GM18511 (cell line): ENCODE measurements at regions not wholly inside any gene's neighbourhood (a gene's known extent, or its start where the extent isn't known, plus 50 kb on each side); places are given as distances from the start of the nearest gene placed in this dataset.

Experiments used
- ATAC-seq: cut with Tn5 transposase; IDR thresholded peaks from one replicate; pipeline ENCODE4 v1.9.1; 2021; ENCODE audit warnings: mild to moderate bottlenecking, moderate library complexity; ENCODE audit not compliant: unreplicated experiment

DNA sequence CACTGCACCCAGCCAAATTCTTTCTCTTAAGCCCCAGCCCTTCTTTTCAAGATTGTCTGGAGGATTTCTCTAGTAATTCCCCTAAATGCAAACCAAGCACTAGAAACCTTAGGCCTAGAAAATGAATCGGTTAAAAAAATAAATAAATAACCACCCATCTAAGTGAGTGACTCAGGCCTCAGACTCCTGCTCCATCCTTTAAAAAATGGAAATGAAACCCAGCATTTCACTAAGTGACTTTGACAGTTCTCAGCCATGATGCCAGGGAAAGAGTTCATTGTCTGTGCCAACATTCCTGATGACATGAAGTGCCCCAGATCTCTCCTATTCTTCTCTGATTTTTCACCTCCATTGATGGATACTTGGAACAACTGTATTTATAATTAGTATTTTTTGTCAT, 415.2 kb upstream of the DAB1 start:
- no peak for ATAC-seq

- ATAC-seq, result no peak
Observed at GRCh38 chr1:57835620-57836019, 411.8 kb upstream of the DAB1 start.

DNA sequence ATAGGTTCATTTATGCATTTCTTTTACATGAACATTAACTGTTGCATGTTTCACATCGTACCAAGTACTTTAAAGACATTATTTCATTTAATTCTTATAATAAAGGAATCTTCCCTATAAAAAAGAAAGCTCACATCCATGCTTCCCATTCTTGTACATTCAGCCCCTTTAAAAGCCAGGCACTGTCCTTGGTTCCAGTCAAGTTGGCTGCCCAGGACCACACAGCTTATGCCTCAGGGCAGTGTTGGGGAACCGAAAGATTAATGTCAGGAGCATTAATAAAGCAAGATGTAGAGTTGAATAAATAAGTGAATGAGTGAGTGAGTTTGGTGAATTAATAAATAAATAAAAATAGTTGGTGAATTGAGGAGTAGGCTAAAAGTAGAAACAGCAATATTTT, 409.4 kb upstream of the DAB1 start:
- no peak for ATAC-seq

DNA sequence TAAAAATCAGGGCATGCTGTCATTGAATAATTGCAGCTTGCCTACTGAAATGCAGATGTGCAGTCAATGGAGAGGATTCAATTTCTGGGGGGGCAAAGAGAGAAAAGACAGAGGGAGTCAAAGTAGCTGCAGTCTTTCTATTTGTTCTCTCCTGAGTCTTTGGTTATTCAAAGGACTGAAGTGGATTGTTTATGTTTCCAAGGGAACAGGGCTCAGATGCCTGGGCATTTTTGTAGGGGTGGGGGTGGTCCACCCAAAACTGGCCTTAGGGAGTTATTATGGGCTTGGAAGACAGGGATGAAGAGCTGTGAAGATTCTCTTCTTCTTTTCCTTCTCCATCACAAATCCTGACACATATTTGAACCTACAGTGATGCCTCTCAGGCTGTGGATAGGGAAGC, 408.8 kb upstream of the DAB1 start:
- no peak for ATAC-seq

- ATAC-seq, result no peak
Observed at GRCh38 chr1:57831624-57832023, 407.8 kb upstream of the DAB1 start.

- ATAC-seq, result no peak
Observed at GRCh38 chr1:57826535-57826934, 402.7 kb upstream of the DAB1 start.

DNA sequence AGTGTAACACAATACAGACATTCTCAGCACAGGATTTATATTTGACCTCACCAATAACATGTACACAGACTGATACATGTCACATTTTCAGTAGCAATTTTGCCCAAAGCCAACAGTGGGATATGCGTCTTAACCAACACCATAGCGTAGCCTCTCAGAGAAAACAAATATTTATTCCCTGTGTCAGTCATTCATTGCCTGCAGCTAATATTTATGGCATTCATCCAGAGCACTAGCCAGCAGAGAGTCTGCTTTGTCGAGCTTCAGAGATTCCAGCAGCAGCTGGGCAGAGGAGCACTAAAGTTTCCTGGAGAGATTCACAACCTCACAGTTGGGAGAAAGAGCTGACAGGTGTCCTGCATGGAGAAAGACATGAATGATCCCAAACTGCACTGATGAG, 400.7 kb upstream of the DAB1 start:
- ATAC-seq, result no peak

GRCh38 chr1:57820356-57821095, 396.7 kb upstream of the DAB1 start:
- ATAC-seq, result no peak

DNA sequence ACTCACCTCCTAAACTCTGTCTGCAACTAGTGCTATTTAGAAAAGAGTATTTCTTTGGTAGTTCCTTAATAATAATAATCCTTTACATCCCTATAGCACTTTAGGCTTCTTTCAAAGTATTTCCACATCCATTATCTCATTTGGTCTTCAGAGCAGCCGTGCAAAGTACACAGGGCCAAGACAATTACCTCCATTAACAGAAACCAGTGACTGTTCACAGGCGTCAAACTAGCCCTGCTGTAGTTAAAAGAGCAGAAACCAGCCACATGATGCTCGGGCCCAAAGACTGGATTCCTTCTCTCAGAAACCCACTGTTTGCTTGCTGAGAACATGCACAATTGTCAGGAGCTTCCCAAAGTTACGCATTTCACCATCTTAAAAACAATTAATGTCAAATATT, 396.0 kb upstream of the DAB1 start:
- no peak for ATAC-seq

- no peak for ATAC-seq
Observed at GRCh38 chr1:57803586-57803985, 379.7 kb upstream of the DAB1 start.

- ATAC-seq, result no peak
Observed at GRCh38 chr1:57800376-57800775, 376.5 kb upstream of the DAB1 start.

GRCh38 chr1:57799490-57800115, 375.7 kb upstream of the DAB1 start:
- ATAC-seq, result no peak

DNA sequence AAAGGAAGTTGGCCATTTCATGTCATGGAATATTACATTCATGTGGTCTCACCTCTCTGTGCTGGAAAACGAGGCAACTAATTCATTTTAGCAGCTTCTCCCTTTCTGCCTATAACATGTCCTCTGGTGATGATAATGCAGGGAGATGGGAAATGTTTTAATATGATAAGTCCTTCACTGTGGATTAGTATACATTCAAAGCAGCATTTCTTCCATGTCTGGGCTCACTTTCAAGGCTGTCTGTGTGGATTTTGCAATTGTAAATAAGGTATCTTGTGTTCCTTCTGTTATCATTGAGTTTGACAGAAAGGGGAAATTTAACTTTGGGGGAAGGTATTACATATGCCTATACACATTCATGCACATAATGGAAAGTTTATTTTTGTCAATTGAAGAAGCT, 374.7 kb upstream of the DAB1 start:
- no peak for ATAC-seq

GRCh38 chr1:57797084-57797483, 373.2 kb upstream of the DAB1 start:
- no peak for ATAC-seq

- no peak for ATAC-seq
Observed at GRCh38 chr1:57796616-57797015, 372.8 kb upstream of the DAB1 start.

DNA sequence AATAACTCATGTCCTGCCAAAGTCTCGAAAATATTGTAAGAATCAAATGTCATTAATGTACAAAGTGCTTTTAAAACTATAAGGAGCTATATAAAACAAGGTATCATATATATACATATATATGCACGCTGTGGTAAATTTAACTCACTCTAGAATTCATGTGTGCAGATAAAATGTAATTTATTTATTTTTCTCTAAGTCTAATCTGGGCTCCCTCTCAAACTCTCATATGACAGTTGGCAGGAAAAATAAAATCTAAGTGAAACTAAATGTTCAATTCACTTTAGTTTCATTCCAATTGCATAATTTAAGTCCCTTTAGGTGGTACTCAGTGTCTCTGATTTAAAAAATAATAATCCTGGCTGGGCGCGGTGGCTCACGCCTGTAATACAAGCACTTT, 372.0 kb upstream of the DAB1 start:
- no peak for ATAC-seq

GRCh38 chr1:57794078-57794477, 370.2 kb upstream of the DAB1 start:
- ATAC-seq, result no peak

DNA sequence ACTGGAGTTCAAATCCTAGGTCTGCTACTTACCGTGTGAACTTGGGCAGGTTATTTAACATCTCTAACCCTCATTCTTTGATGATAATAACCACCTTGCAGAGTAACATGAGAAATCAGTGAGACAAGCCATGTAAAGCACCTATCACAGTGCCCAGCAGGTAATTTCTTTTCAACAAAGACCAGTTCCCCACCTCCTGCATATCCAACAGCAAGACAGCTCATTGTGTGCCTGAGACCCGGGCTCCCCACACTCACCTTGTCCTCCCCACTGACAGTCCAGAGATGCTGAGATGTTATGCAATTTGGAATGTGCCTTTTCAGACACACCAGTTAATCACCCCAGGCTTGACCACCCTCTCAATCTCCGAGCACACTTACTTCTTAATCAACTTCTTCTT, 367.6 kb upstream of the DAB1 start:
- no peak for ATAC-seq

DNA sequence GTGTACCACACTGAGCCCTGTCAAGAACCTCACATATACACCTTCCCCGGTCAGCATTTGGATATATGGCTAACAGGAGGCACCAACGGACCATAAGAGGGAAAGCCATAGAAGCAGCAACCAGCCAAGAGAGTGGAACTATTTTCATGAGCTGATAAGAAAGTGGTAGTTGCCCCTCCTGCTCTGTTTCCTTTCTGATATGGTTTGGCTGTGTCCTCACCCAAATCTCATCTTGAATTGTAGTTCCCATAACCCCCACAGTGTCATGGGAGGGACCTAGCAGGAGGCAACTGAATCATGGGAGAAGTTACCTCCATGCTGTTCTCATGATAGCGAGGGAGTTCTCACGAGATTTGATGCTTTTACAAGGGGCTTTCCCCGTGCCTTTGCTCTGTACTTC, 366.1 kb upstream of the DAB1 start:
- no peak for ATAC-seq

DNA sequence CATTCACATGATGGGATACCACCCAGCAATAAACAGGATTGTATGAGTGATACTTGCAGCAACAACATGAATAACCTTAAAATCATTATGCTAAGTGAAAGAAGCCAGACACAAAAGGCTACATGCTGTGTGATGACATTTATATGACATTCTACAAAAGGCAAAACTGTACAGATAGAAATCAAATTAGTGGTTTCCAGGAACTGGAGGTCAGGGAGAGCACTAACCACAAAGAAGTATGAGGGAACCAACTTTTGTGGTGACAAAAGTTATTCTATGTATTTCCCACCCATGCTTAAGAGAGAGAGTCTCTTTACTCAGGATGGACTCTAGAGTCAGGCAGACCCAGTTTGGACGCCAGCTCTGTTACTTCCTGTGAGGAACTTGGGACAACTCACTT, 364.5 kb upstream of the DAB1 start:
- no peak for ATAC-seq

DNA sequence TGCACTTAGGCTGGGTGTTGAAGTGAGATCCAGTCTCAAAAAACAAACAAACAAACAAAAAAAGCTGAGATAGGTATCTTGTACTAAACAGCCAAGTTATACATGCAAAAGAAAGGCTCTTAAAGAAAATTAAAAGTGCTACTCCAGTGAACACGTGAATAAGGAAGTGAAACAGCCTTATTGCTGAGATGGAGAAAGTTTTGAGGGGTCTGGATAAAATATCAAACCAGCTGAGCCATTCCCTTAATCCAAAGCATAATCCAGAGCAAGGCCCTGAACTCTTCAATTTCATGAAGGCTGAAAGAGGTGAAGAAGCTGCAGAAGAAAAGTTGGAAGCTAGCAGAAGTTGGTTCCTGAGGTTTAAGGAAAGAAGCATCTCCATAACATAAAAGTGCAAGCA, 360.5 kb upstream of the DAB1 start:
- no peak for ATAC-seq

DNA sequence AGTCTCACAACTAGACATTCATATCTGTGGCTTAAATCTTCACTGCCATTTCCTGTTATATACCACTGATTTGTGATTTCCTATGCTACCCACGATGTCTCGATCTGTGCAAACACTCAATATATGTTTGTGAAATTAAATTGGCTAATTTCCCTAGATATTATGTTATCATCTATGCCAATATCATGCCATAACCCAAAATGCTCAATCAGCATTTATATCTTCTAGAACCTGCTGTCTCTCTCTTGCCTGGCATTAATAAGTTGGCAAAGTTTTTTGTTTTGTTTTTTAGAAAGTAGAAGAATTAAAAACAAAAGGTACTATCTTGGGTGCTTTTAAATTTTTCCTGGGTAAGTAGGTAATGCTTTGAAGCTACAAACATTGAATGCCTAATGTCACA, 358.5 kb upstream of the DAB1 start:
- ATAC-seq, result no peak
